GM21717 (cell line): ENCODE measurements at regions not wholly inside any gene's neighbourhood (a gene's known extent, or its start where the extent isn't known, plus 50 kb on each side); places are given as distances from the start of the nearest gene placed in this dataset.
"Not testable (repeated sequence)": the region's sequence is repeated elsewhere in the genome, so short reads cannot be mapped to it uniquely, and the experiment has no call there.

ENCODE experiments used
- ATAC-seq: cut with Tn5 transposase; IDR thresholded peaks from one replicate; pipeline ENCODE4 v1.9.1; 2021; ENCODE audit warnings: mild to moderate bottlenecking, moderate library complexity; ENCODE audit not compliant: unreplicated experiment

GRCh38 chr3:30541156-30541555 lies 65.2 kb upstream of the TGFBR2 start:
- ATAC-seq, result not testable (repeated sequence)

DNA sequence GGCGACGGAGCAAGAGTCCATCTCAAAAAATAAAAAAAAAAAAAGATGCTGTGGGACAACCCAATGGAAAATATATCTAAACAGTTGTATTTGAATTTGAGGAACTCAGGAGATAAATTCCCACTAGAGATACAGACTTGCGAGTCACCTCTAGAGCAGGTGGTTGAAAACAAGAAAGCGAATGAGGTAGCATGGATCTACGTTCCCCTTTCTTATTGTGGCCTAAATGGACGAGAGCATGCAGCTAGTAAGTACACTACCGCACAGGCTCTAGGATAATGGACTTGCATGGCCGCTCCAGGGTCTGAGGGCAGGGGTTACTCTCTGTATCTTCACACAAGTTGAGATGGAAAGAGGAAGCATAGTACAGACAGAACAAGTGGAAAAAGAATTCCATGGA lies 63.5 kb upstream of the TGFBR2 start:
- no peak for ATAC-seq

DNA sequence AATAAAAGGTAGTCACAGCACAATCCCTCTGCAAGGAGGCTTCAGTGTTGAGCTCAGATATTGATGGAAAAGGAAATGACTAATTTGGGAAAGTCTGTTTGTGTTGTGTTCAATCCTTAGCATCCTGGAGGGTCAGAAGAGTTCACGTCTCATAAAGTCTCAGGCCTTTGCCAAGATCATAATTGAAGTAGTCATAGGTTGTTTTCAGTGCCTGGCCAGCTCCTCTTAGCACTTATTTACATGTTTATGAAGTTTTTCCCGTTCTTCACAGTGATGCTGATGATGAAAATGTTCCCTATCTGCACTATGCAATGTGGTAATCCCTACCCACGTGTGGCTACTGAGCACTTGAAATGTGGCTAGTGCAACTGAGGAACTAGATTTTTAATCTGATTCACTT lies 61.6 kb upstream of the TGFBR2 start:
- ATAC-seq, result no peak

DNA sequence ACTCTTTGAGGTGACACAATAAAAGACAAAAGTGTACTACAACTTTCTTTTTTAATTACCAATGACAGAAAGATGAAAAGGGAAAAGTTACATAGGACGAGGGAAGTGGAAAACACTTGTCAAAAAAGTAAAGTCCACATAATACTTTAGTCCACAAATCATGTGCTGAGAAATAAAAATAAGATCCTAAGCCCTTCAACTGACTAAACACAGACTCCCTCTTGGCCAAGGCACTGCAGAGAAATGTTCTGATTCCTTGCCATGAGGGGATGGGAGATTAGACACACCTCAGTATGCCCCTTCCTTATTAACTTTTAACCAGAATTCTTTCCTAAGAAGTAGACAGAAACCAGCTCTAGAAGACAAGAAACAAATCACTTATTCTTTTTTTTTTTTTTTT lies 59.5 kb upstream of the TGFBR2 start:
- ATAC-seq, result no peak

GRCh38 chr3:30547716-30548115 lies 58.7 kb upstream of the TGFBR2 start:
- no peak for ATAC-seq

DNA sequence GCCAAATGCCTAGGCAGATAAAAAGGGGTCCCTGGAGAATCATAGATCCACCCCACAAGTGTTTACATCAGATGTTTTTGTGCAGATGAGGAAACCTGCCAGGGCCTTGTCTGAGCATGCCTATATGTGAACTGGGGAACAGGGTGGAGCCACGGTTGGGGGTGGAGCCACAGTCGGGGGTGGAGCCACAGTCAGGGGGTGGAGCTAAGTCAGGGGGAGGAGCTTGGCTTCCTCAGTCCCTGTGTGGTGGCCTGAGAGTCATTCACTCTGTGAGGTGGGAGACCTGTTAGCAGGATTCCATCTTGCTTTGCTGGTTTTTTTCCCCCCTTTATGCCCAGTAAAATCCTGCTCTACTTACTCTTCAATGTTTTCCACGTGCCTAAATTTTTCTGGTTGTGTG lies 57.8 kb upstream of the TGFBR2 start:
- no peak for ATAC-seq

DNA sequence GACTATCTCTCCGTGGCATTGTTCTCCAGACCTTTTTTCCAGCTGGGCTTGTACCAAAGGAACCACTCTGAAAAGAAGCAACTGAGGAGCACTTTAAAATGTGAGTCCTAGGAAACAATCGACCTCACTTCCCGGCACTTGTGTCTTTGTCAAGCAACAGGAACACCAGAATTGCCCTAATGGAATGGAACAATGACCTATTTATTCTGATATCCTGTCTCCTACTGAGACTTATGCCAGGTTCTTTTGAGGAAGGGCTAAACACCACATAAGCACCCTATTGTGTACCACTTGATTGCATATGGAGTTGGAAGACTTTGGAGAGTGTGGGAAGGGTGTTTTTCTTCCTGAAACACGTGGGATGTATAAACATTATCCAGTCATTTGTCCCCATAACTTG lies 56.8 kb upstream of the TGFBR2 start:
- no peak for ATAC-seq

GRCh38 chr3:30550246-30550645 lies 56.2 kb upstream of the TGFBR2 start:
- no peak for ATAC-seq

GRCh38 chr3:30551266-30551665 lies 55.1 kb upstream of the TGFBR2 start:
- no peak for ATAC-seq

GRCh38 chr3:30551927-30552326 lies 54.5 kb upstream of the TGFBR2 start:
- ATAC-seq, result no peak

DNA sequence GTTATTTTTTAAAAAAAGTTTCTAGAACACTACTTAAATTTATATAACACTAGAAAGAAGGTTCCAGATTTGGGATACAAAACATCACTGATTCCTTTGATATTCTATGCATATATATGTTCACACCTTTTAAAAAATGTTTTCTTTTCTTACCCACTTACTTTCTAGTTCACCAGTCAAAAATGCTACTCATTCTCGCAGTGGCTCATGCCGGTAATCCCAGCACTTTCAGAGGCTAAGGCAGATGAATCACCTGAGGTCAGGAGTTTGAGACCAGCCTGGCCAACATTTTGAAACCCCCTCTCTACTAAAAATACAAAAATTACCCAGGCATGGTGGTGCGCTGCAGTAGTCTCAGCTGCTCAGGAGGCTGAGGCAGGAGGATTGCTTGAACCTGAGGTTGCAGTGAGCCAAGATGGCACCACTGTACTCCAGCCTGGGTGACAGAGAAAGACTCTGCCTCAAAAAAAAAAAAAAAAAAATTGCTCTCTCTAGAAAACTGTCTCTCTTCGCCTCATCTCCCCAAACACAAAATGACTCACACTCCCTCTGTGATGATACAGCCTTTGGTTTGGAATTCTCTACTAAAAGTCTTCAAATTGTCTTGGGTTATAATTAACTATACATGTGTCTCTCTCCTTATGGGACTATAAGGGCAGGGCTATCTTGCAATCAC lies 52.6 kb upstream of the TGFBR2 start:
- no peak for ATAC-seq

DNA sequence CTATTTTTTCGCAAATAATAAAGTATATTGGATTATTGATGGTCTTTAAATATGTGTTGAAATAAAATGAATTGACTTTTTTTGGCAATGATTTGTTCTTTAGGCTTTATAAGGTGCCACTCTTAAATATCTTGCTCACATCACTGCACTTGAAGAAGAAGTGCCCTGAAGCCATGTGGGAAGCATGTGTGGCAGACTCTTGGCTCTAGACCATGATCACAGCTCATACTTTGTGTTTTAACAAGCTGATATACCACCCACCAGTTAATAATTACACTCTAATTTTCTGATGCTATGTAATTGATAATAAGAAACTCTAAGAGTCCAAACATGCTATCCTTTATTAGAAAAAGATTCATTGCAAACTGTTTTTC lies 52.1 kb upstream of the TGFBR2 start:
- ATAC-seq, result no peak

DNA sequence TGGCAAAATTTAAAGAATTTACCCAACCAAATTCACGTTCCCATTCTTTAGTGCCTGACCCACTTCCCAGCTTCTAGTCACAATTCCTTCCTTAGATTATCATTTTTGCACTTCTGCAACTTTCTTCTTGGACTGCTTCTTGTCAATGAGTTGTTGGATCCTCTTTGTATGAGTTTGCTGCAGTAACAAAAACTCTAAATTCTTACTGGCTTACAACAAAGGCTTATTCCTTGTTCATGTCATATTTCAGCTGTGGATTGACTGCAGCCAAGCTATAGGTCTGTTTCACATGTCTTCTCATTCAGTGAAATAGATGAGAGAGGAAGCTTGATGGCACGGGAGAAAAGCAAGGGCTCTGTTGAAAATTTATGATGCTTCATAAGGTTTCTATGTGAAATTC lies 50.4 kb upstream of the TGFBR2 start:
- no peak for ATAC-seq
